ENCODE measurements at regions not wholly inside any gene's neighbourhood (a gene's known extent, or its start where the extent isn't known, plus 50 kb on each side); places are given as distances from the start of the nearest gene placed in this dataset.

DNA sequence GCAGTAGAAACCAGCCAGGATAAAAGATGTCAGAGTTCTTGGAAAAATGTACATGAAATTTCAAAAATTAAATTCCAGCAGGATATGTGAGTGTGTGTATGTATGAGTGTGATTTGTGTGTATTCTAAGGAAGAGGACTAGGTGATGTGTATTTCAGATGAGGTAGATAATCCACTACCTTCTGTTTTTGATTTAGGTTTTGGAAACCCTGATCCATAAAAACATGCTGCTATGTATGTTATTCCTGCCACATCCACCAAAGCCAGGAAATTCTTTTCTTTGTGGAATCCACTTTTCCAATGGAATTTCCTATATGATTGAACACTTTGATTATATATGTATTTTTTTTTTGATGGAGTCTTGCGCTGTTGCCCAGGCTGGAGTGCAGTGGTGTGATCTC, 276.9 kb downstream of the UQCRFS1 start:
- no peak for DNase-seq (ENCODE audit: low read depth)

DNA sequence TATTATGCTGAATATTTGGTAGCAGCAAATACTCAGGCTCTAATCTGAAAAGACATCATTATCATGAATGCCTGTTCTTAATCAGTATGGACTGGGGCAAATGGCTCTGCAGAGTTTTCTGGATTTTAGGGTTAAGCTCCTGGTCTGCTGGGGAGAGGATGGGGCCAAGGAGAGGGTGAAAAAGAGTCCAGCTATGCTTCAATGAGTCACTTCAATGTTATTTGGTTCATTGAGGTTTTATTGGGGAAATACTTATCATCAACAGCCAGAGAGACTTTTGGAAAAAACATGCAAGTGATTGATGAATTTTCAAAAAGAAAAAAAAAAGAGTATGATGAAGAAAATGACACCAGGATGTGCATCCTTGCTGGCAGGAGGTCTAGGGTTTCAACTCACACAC, 278.3 kb downstream of the UQCRFS1 start:
- DNase-seq (ENCODE audit: low read depth) = no peak

DNA sequence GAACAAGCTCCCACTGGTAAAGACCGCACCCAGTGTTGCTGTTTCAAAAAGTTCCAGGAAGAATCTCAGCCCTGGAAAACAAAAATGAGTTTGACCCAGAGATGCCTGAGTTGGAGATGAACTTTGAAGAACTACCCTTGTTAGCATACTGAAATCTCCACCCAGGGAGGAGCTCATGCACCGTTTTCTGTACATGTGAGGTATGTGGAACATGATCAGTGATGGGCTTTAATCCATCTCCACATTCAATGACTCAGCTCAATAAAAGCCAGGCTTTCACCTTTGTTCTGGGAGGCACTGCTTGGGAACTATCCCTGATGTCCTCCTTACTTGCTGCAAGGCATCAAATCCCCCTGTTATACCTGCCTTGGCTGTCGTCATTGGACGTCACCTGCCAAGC, 279.9 kb downstream of the UQCRFS1 start:
- no peak for DNase-seq (ENCODE audit: low read depth)

DNA sequence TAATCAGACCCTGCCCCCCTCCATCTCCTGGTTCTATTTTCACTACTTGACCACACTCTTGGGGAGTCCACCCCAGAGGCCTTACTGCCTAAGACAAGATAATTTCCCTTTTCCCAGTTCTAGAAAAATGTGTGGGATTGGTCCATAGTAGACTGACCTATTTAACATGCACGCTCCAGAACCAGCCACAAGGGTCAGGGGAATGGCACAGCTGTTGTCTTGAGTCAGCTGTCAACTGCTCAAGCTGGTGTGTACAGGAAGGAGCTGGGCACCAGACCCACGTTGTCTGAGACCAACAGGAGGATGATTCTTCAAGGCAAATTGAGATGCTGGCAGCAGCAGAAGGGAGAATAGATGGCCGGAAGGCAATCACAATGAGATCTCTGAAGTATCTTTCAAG, 280.5 kb downstream of the UQCRFS1 start:
- no peak for DNase-seq (ENCODE audit: low read depth)

DNA sequence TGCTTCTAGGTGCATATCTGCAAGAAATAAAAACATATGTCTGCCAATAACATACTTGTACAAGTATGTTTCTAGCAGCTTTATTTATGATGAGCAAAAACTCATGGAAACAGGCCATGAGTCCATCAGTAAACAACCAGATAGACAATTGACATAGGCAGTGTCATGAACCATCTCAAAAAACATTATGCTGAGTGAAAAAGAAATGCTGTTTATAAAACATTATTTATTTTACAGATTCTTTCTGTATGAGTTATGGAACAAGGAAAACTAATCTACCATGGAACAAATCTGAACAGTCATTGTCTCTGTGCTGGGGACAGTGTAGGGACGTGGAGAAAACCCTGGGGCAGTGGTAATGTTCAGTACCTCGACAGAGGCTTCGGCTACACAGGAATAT, 283.9 kb downstream of the UQCRFS1 start:
- DNase-seq (ENCODE audit: low read depth) = no peak

DNA sequence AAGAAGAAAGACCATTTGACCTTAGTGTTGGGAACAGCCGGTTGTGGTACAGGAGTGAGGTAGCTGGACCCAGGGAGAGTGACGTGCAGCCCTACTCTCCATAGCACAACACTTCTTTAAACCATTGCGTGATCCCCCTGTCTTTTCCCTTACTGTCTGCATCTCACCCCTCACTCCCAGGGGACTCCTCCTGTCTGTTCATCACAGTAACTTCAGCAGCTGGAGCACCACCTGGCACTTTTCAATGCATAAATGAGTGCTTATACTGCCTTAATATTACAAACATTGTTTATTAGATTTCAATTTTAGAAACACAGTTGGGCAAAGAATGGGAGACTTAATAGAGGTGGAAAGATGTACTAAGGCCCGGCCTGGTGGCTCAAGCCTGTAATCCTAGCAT, 285.5 kb downstream of the UQCRFS1 start:
- DNase-seq (ENCODE audit: low read depth) = no peak

DNA sequence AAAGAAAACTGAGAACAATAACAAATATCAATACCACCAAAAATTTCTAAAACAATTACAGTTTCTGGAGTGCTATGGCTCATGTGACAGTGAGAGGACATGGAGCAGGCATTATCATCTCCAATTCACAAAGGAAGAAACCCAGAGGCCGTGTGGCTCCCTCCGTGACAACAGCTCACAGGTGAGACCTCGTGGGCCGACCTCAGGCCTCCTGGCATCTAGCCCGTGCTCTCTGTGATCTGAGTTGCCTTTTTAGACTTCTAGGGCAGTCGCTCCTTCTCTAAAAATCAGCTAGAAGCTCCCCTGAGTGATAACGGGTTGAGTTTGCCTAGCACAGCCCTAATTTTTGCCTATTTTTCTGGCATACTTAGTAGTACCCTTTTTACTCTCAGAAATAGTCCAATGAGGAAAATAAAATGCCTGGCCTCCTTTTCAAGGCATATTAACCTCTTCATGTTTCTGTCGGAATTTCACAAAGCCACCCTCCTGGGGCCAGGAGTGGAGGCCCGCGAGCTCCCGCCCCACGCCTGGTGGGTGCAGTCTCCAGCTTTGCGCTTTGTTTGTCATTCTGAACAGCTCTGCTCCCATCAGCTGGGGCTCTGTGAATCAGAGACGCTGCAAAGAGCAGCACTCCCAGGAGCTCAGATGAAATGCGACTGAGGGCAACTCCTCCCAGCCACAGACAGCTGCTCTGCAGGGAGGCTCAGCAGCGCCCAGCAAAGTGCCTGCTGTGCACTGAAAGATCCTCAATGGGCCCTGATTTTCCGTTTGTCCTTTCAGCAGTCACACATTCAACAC, 292.5 kb downstream of the UQCRFS1 start:
- no peak for DNase-seq (ENCODE audit: low read depth)

DNA sequence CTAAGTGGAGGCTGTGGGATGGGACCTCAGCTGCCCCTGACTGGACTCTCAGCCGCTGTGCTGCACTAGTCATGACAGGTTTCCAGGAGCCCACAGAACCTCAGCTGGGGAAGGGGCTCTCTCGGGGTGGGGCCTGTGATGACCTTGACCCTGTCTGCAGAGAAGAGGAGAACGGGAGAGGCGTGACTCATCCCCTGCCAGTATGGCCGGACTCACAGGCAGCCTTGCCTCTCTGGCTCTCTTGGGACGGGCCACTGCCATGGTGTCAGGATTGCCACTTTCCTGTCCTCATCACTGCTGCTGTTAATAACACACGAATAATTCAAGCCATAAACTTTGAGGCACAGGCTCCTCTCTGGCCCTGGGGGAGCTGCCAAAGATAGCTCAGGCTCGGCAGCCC, 295.3 kb downstream of the UQCRFS1 start:
- DNase-seq (ENCODE audit: low read depth) = no peak

DNA sequence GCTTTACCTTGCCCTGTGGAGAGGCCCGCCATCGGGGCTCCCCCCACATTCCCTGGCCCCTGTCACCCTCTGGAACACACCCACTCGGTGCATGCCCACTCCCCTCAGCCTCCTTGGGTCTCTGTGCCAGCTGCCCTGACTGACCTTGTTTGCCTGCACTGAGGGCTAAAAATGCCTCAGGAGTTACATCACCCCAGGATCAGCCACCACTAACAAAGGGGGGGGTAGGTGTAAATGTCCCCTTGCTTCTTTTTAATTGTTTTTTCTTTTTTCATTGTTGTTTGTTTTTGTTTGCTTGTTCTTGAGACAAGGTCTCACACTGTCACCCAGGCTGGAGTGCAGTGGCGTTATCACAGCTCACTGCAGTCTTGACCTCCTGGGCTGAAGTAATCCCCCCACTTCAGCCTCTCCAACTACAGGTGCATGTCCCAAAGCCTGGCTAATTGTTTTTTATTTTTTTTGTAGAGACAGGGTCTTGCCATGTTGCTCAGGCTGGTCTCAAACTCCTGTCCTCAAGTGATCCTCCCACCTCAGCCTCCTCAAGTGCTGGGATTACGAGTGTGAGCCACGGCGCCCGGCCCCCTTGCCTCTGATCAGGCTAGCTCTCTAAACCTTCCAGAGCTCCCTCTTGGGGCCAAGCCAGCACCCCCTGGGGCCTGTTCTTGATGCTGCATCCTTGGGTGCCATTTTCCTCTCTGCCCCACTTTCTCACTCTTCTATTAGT, 297.1 kb downstream of the UQCRFS1 start:
- DNase-seq (ENCODE audit: low read depth) = no peak

DNA sequence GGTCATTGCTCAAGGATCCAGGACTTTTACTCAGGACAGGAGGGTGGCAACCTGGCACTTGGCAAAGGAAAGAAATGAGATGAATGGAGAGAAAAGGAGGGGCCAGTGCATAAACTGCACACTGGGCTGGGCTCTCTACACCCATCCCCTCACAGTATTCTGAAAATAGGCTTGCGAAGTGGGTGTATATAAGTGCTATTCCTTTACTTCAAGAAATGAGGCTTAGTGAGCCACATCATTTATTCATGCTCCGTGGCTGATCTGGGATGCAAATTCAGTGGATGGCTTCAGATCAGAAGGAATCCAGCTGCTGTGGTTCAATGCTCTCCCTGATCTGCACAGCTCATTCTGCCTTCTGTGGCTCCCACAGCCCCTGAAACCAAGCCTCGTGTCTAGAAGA, 297.7 kb downstream of the UQCRFS1 start:
- no peak for DNase-seq (ENCODE audit: low read depth)

DNA sequence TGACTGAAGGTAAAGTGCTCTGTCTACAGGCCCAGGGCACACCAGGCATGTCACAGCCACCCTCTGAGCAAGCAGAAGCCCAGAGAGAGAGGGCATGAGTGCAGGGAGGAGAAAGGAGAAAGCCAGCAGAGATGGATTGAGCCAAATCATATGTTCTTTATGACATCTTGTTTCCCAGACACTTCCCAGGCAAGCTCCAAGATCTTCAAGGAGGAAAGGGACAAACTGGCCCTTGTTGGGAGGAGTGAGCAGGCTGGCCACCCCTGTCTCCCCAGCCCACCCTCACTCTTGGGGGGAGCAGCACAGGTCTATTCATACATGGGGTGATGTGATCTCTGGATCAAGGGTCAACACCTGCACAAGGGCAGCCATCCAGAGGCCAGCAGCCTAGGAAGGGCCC, 298.8 kb downstream of the UQCRFS1 start:
- no peak for DNase-seq (ENCODE audit: low read depth)

DNA sequence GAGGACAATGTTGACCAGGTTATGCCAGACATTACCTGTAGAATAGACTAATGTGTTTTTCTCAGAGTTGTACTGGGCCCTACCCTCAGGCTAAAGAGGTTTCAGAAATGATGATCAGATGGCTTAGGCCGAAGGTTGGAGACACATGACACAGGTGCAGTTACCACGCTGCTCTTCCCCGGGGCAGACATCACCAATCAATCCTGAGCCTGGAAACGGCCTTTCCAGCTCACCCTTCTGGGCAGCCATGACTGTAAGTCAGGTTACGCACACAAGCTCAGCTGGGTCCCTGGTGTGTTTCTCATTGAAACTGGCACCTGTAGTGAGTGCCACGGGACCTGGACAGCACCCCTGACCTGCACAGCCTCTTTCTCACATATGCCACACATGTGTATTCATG, 299.3 kb downstream of the UQCRFS1 start:
- DNase-seq (ENCODE audit: low read depth) = no peak

DNA sequence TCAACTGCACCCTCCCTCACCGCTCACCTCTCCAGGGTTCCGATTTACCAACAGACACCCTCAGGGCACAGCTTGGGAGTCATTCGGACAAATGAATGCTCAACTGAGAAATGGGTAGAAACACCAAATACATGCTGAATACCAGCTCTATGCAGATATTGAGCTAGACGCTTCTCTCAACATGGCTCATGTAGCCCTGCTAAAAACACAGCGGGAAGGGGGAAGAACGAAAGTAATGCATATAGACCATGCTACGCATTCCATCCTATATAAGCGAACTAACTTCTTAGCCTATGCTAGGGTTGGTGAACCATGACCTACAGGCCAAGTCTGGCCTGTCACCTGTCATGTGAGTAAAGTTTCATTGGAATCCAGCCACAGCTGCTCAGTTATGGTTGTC, 304.0 kb downstream of the UQCRFS1 start:
- DNase-seq (ENCODE audit: low read depth) = no peak

DNA sequence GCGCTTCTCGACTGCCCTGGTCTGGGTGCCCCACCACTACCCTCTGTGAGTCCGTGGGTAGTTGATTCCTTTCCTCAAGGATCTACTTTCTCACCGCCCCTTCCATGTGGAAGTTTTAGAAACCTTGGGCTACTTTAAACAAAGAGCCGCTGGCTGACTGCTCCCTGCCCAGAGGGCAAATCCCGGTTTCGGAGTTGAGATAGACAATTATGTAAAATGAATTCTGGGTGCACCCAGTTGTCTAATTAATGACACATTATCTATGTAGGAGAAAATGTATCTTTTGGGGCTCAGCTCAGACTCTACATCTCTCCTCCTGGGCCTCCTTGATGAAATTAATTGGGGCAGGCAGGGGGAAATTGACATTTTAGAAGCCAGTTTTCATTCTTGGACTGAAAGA, 305.4 kb downstream of the UQCRFS1 start:
- DNase-seq (ENCODE audit: low read depth) = no peak

DNA sequence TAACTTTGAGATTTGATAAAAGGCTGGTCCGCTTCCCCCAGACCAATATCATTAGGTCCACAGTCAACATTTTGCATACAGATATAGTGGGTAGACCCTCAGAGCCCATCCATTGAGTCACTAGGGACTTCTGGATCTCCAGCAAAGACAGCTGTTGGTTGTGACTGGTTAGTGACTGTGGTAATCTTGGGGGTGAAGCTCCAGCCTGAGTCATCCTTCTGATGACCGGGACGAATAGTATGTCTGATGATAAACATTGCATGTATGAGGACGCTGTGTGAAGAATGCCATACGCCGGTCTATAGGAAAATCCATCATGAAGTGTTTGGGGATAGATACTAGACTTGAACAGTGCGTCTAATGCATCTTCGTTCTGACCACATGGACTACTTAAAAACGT, 307.0 kb downstream of the UQCRFS1 start:
- no peak for DNase-seq (ENCODE audit: low read depth)

DNA sequence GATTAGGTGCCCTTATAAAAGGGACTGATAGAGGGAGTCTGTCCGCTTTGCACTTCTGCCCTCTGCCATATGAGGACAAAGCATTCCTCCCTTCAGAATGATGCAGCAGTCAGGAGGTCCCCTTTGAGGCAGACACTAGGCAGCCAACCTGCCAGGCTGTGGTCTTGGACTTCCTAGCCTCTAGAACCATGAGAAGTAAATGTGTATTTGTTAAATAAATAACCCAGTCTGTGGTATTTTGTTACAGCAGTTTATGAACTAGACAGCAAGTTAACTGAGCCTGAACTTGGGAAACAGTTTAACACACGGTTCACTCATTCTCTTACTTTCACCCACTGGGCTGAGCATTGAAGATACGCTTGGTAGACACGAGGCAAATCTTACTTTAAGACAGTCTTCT, 313.2 kb downstream of the UQCRFS1 start:
- no peak for DNase-seq (ENCODE audit: low read depth)

DNA sequence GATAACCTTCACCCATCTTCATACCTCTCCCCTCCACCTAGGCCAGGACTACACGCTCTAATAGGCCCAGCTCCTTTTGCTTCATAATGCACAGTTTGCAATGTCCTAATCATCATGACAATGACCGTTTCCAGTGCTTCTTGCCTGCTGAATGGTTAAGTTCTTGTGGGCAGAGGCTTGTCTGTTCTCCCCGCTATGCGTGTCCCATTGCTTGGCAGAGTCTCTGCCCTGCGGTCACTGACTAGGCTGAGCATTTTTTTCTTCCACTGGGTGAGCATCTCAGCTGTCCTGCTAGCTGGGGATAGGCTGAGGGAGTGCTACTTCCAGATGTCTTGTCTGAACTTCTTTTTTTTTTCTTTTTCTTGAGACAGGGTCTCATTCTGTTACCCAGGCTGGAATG, 314.7 kb downstream of the UQCRFS1 start:
- DNase-seq (ENCODE audit: low read depth) = no peak

DNA sequence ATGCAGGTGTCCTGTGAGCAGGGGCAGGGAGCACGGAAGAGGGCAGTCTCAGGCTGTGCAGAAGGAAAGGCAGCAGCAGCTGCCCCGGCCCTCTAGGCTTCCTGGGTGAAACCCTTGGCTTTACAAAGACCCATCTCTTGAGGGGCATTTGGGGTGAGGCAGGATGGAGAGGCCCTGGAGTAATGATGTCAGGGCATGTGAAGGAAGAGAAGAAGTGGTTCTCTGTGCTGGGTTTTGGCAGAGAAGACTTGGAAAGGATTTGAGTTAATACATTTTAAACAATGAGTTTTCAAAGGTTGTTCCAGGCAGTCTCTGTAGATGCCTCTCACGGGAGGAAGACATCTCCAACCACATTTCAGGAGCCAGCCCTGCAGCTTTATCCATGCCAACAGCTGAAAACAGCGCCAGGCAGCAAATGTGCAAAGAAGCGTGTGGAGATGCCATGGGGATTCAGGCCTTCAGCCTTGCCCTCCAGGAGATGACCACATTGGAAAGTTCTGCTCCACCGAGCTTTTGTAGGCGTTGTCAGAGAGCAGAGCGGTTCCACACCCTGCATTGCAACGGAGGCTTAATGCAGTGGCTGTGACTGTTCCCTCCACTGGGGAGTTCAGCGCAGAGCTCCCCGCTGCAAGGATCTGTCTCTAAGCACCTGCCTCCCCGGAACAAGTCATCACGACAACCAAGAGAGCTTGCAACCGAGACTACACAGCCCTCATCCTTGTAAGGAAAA, 322.8 kb downstream of the UQCRFS1 start:
- no peak for DNase-seq (ENCODE audit: low read depth)

DNA sequence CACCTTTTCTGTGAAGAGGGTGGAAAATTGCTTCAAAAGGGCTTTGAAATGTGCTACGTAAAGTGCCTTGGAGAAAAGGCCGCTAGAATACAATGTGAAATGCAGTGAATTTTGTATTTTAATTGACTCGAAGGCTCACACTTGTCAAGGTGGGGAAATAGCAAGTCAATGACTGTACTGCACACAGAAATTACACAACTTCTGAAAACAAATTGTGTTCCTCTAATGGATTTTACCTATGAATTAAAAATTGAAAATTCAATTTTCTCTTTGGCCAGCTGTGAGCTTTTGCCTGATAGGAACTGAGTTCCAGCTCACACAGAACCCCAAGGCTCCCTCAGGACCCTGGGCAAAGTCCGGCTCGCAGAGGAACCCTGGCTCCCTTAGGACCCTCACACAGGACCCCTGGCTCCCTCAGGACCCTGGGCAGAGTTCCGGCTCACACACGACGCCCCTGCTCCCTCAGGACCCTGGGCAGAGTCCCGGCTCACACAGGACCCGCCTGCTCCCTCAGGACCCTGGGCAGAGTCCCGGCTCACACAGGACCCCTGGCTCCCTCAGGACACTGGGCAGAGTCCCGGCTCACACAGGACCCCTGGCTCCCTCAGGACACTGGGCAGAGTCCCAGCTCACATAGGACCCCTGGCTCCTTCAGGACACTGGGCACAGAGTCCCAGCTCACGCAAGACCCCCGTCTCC, 324.9 kb downstream of the UQCRFS1 start:
- no peak for DNase-seq (ENCODE audit: low read depth)

DNA sequence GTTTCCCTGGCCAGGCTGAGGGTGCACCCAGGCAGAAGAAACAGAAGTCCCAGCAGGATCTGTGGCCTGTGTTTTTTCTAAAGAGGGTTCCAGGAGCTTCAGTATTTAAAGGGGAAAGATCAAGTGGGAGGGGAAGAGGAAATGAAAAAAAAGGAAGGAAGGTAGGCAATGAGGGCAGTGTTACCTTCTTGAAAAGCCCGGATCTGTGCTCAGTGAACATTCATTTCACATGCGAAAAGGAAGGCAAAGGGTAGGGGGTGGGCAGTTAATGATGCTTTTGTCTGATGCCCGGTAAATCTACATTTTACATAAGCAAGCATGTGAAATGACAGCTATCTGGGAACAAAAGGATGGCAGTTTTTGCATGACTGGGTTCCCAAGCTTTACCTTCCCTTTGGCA, 326.2 kb downstream of the UQCRFS1 start:
- DNase-seq (ENCODE audit: low read depth) = no peak

DNA sequence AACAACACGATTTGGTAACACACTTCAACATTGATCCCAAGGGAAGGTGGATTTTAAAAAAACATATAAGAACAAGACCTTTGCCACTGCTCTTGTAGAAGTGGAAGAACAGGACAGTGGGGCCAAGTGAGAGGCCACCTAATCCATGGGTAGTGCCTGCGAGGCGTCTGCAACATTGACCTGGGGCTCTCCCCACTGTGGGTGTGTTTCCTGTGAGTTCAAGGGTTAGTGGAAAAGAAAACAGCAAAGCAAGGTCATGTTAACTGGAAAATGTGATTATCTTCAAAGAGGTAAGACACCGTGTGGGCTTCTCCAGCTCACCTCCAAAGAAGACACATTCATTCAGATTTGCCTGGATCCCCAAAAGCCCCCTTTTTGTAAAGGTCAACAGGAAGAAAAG, 327.0 kb downstream of the UQCRFS1 start:
- DNase-seq (ENCODE audit: low read depth) = no peak

DNA sequence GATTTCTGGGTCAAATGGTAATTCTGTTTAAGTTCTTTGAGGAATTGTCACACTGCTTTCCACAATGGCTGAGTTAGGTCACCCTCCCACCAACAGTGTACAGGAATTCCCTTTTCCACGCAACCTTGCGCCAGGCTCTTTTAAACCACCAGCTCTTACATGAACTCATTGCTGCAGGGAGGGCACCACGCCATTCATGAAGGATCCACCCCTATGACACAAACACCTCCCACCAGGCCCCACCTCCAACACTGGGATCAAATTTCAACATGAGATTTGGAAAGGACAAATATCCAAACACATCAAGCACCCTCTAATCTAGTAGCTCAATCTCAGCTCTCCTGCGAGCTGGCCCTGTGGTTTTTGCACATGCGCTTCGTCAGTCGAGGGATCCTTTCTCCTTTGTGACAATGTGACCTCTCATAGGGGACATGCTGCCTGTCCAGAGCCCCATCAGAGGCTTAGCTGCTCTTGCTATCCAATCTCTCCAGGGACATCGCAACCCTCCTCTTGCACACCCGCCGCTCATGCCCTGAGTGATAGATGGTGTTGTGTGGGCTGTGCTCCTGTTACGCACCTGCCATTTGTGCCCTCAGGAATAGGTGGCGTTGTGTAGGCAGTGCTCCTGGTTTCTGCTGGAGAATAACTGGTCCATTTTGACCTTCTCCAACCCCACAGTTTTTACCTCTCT, 328.0 kb downstream of the UQCRFS1 start:
- no peak for DNase-seq (ENCODE audit: low read depth)
